IMR-90 (cell line): ENCODE measurements at regions not wholly inside any gene's neighbourhood (a gene's known extent, or its start where the extent isn't known, plus 50 kb on each side); places are given as distances from the start of the nearest gene placed in this dataset.

ENCODE experiments used
- ATAC-seq: fragments of 200-7000 bp; cut with Tn5 transposase; 2 replicates; pipeline ENCODE4 v1.9.1; 2020; ENCODE audit warnings: low read depth, mild to moderate bottlenecking, moderate library complexity
- BruUV-seq: library from RNA; stranded (reverse); fragments of 400-500 nt; replicated peaks from 2 replicates; lab custom pipeline; 2021; lab: Mats Ljungman, UMichigan
- CTCF ChIA-PET: fragments of 300-600 bp; formaldehyde crosslinking; extraction: SDS; loops from one replicate; lab custom pipeline; 2021; ENCODE audit warnings: antibody characterized with exemption; lab: Yijun Ruan, JAX
- POLR2A ChIA-PET: fragments of 300-600 bp; sonication (Branson Sonifier 250); formaldehyde crosslinking; loops from one replicate; lab custom pipeline; 2022; ENCODE audit warnings: antibody characterized with exemption; ENCODE audit not compliant: unreplicated experiment; lab: Charles Lee
- DNase-seq: peaks from one replicate; pipeline ENCODE4 v3.0.0; 2013
- H2AFZ ChIP-seq: replicated peaks from 2 replicates; pipeline ENCODE3; 2013; ENCODE audit warnings: low read length, mild to moderate bottlenecking; ENCODE audit not compliant: poor library complexity
- H2AK5ac ChIP-seq: 2 replicates; pipeline ENCODE4 v1.6.1; 2013; ENCODE audit warnings: low read depth, low read length, inconsistent platforms
- H2AK9ac ChIP-seq: replicated peaks from 2 replicates; pipeline ENCODE3; 2013; ENCODE audit warnings: mild to moderate bottlenecking, low read depth, low read length, moderate library complexity; ENCODE audit not compliant: poor library complexity
- H2BK120ac ChIP-seq: 2 replicates; pipeline ENCODE4 v1.6.1; 2013; ENCODE audit warnings: low read depth, low read length, inconsistent platforms
- H2BK15ac ChIP-seq: 3 replicates; pipeline ENCODE4 v1.6.1; 2013; ENCODE audit warnings: low read depth, low read length, inconsistent platforms
- H2BK20ac ChIP-seq: 2 replicates; pipeline ENCODE4 v1.6.1; 2013; ENCODE audit warnings: low read depth, mild to moderate bottlenecking, inconsistent platforms, low read length, moderate library complexity
- H2BK5ac ChIP-seq: 2 replicates; pipeline ENCODE4 v1.6.1; 2013; ENCODE audit warnings: mild to moderate bottlenecking, low read depth, low read length, inconsistent platforms; ENCODE audit not compliant: poor library complexity, severe bottlenecking
- H3K14ac ChIP-seq: replicated peaks from 2 replicates; pipeline ENCODE4 v1.6.1; 2013; ENCODE audit warnings: low read depth, low read length, inconsistent platforms
- H3K18ac ChIP-seq: 2 replicates; pipeline ENCODE4 v1.6.1; 2013; ENCODE audit warnings: low read depth, low read length, control low read depth
- H3K23ac ChIP-seq: 2 replicates; pipeline ENCODE4 v1.6.1; 2013; ENCODE audit warnings: low read depth, low read length, inconsistent platforms
- H3K27ac ChIP-seq: 2 replicates; pipeline ENCODE4 v1.5.1; 2013; ENCODE audit warnings: mild to moderate bottlenecking, control low read depth, low read length; ENCODE audit not compliant: insufficient read depth
- H3K27me3 ChIP-seq: 2 replicates; pipeline ENCODE4 v1.6.1; 2013; ENCODE audit warnings: low read length; ENCODE audit not compliant: control insufficient read depth, insufficient read depth
- H3K36me3 ChIP-seq: 2 replicates; pipeline ENCODE4 v1.6.1; 2013; ENCODE audit warnings: low read length, mixed read lengths; ENCODE audit not compliant: control insufficient read depth, insufficient read depth
- H3K4ac ChIP-seq: 2 replicates; pipeline ENCODE4 v1.6.1; 2013; ENCODE audit warnings: low read depth, low read length, inconsistent platforms
- H3K4me1 ChIP-seq: 2 replicates; pipeline ENCODE4 v1.6.1; 2013; ENCODE audit warnings: low read length, mixed read lengths; ENCODE audit not compliant: control insufficient read depth, insufficient read depth
- H3K4me2 ChIP-seq: 2 replicates; pipeline ENCODE4 v1.6.1; 2013; ENCODE audit warnings: low read depth, mild to moderate bottlenecking, control low read depth, low read length, moderate library complexity
- H3K4me3 ChIP-seq: 2 replicates; pipeline ENCODE4 v1.5.1; 2013; ENCODE audit warnings: low read depth, mild to moderate bottlenecking, control low read depth, low read length, moderate library complexity; ENCODE audit not compliant: insufficient read depth
- H3K56ac ChIP-seq: 2 replicates; pipeline ENCODE4 v1.6.1; 2013; ENCODE audit warnings: low read length, inconsistent platforms; ENCODE audit not compliant: insufficient read depth; ENCODE audit errors: extremely low read depth
- H3K79me1 ChIP-seq, 2 experiments: 2 replicates each; pipeline ENCODE4 v1.6.1; 2013; ENCODE audit warnings: low read length in 2 of 2, inconsistent platforms in 1 of 2, low read depth in 1 of 2
- H3K9ac ChIP-seq: 2 replicates; pipeline ENCODE4 v1.6.1; 2013; ENCODE audit warnings: low read depth, low read length, control low read depth
- H3K9me1 ChIP-seq: 2 replicates; pipeline ENCODE4 v1.6.1; 2013; ENCODE audit warnings: low read length, inconsistent platforms; ENCODE audit not compliant: insufficient read depth
- H3K9me3 ChIP-seq: 2 replicates; pipeline ENCODE4 v1.6.1; 2013; ENCODE audit warnings: low read length; ENCODE audit not compliant: control insufficient read depth, insufficient read depth
- H4K20me1 ChIP-seq: 2 replicates; pipeline ENCODE4 v1.6.1; 2013; ENCODE audit warnings: low read length, inconsistent platforms; ENCODE audit not compliant: insufficient read depth
- H4K5ac ChIP-seq: 2 replicates; pipeline ENCODE4 v1.6.1; 2013; ENCODE audit warnings: mild to moderate bottlenecking, low read depth, low read length, control low read depth
- H4K8ac ChIP-seq, 2 experiments: 2 replicates each; pipeline ENCODE4 v1.6.1; 2013; ENCODE audit warnings: low read depth in 2 of 2, low read length in 2 of 2, control low read depth in 1 of 2, inconsistent platforms in 1 of 2
- H4K91ac ChIP-seq: 2 replicates; pipeline ENCODE4 v1.6.1; 2013; ENCODE audit warnings: low read depth, low read length, inconsistent platforms; ENCODE audit not compliant: insufficient read depth
- MAFK ChIP-seq: IDR thresholded peaks from 2 replicates; pipeline ENCODE4 v1.6.1; 2012; ENCODE audit warnings: low read depth, low read length, improper control_type of control experiment
- RAD21 ChIP-seq: IDR thresholded peaks from 2 replicates; pipeline ENCODE4 v1.6.1; 2012; ENCODE audit warnings: low read length, improper control_type of control experiment
- SMC3 ChIP-seq: fragments of 150-350 bp; IDR thresholded peaks from 2 replicates; pipeline ENCODE4 v1.6.1; 2016; ENCODE audit warnings: low read depth, mild to moderate bottlenecking, antibody characterized with exemption, low read length, moderate library complexity
- WGBS, 2 experiments: methylation state at CpG; one replicate each; pipeline versions ENCODE4 v1.1.5 to v1.1.7; 2013; ENCODE audit warnings: missing lambda C conversion rate in 2 of 2; ENCODE audit not compliant: insufficient read length in 1 of 2; ENCODE audit errors: extremely low coverage in 2 of 2; 5-methylcytosine and 5-hydroxymethylcytosine counted together
- dilution Hi-C: fragments of 300-500 bp; cut with HindIII; formaldehyde crosslinking; loops from one replicate; pipeline ENCODE4 v1.14.3; 2018; ENCODE audit warnings: low sequenced_read_pairs; ENCODE audit not compliant: unreplicated experiment
- in situ Hi-C: fragments of 300-500 bp; cut with MboI; formaldehyde crosslinking; loops from 3 replicates; pipeline ENCODE4 v1.14.3; 2019; ENCODE audit warnings: low sequenced_read_pairs, inconsistent platforms, mixed read lengths
- intact Hi-C: fragments of 100-400 bp; cut with micrococcal nuclease; formaldehyde crosslinking; loops from 2 replicates; pipeline ENCODE4 v1.10.0; 2022

DNA sequence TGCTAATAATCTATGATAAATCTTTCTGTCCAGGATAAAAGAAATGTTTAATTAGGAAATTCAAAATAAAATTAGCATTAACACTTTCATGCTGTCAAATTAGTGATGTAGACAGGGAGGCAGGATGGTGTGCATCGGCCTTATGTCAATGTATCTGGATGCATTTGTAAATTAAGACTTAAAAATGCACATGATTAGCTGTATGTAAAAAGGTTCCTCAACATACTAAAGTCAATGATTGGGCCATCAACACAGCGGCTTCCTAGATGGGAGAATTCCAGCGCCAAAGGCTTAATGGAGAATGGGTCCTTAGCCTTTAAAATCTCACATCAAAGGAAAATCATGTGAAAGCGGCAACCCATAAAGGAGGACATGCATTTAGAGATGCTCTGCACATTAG is 77.5 kb upstream of the ZEB2 start:
- peaks cover 31% of the 10 kb centered on the region for H3K27me3 ChIP-seq
- CTCF ChIA-PET, result interaction anchor here (1.5 kb wide), 1 partner anchor 11 kb away, joined by 3 read pairs; no protein-coding TSS in a partner anchor
- no peak overlapping the region for H2AK5ac ChIP-seq
- H3K9ac ChIP-seq, result no peak overlapping the region
- H3K56ac ChIP-seq, result no peak overlapping the region
- no peak overlapping the region for H4K91ac ChIP-seq
- whole genome bisulfite sequencing, 2 experiments, result no CpG with 5 or more reads among the region's 4 CpGs
- H3K4me2 ChIP-seq, result no peak overlapping the region
- BruUV-seq, result no TSS peak
- peaks cover 3% of the 10 kb centered on the region; the same call in 1 of the 2 replicates for H3K9me3 ChIP-seq
- H4K20me1 ChIP-seq, result peaks cover 4% of the 10 kb centered on the region; the same call in 1 of the 2 replicates
- TF ChIP-seq RAD21 (no peak), SMC3 (no peak), MAFK (no peak)
- no peaks in the 10 kb centered on the region for H3K9me1 ChIP-seq
- peaks cover 4% of the 10 kb centered on the region for H3K4me1 ChIP-seq
- no peak overlapping the region for H4K8ac ChIP-seq
- no peak overlapping the region for H4K5ac ChIP-seq
- in situ Hi-C loops, result no loop called here
- H2BK5ac ChIP-seq, result no peak overlapping the region
- no peak overlapping the region for H3K4ac ChIP-seq
- no peak overlapping the region for H2BK120ac ChIP-seq
- intact Hi-C loops, result loop anchor here (2.0 to 5.0 kb wide), 2 partner anchors 75 to 561 kb away; partner anchors contain the start of gene ZEB2
- no peak overlapping the region for H2AFZ ChIP-seq
- no peak overlapping the region for H3K27ac ChIP-seq
- dilution Hi-C loops, result no loop called here
- no peak overlapping the region for H2BK20ac ChIP-seq
- POLR2A ChIA-PET, result no interaction called here
- H3K36me3 ChIP-seq, result no peaks in the 10 kb centered on the region
- no peak for ATAC-seq
- no peak overlapping the region for H3K23ac ChIP-seq
- no peak overlapping the region for H2BK15ac ChIP-seq
- H3K79me1 ChIP-seq, result no peaks in the 10 kb centered on the region
- no peak overlapping the region for H3K4me3 ChIP-seq
- no peak overlapping the region for H2AK9ac ChIP-seq
- no peak overlapping the region for H3K18ac ChIP-seq
- DNase-seq, result no peak
- H3K14ac ChIP-seq, result no peak overlapping the region
